ENCODE measurements at regions not wholly inside any gene's neighbourhood (a gene's known extent, or its start where the extent isn't known, plus 50 kb on each side); places are given as distances from the start of the nearest gene placed in this dataset.

DNA sequence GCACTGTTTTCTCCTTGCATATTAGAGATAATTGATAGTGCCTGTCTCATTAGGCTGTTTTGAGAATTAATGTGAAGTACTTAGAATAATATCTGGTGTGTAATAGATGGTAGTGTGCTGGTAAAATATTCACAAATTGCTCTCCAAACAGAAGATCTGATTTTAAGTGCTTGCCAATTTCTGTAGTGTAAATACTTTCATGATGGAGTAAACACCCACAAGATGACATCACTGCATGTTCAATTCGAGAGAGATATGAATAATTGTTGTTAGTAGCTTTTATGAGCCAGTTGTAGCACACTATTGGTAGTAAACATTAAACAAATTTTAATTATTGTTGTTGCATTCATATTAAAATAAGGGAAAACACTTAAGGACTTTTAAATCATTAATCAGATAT, 392.3 kb upstream of the RIOK2 start:
- H3K4ac ChIP-seq (replicated peaks; ENCODE audit: insufficient read length, low read depth, low read length), result no peak overlapping the region

More for the DNA sequence above, 392.3 kb upstream of the RIOK2 start:
- Histone ChIP-seq H4K5ac (ENCODE audit: insufficient read length, low read depth, low read length) (no peak overlapping the region), H3K79me1 (ENCODE audit: low read depth, low read length) (no peaks in the 10 kb centered on the region), H4K8ac (ENCODE audit: extremely low read depth, insufficient read depth, low read length) (no peak overlapping the region), H2BK5ac (ENCODE audit: low read depth, low read length) (no peak overlapping the region), H4K20me1 (replicated peaks in 1 of 2; ENCODE audit: control insufficient read depth in 1 of 2, insufficient read depth in 2 of 2, low read length in 2 of 2) (no peaks in the 10 kb centered on the region), H2BK20ac (ENCODE audit: low read length) (no peak overlapping the region), H3K4me1 (replicated peaks in 1 of 4; ENCODE audit: control insufficient read depth in 3 of 4, insufficient read depth in 4 of 4, low read length in 3 of 4) (no peaks in the 10 kb centered on the region), H2AK5ac (ENCODE audit: low read depth, low read length) (no peak overlapping the region), H3K4me2 (ENCODE audit: insufficient read depth in 1 of 2, low read depth in 2 of 2, low read length in 2 of 2) (no peak overlapping the region), H3K27ac (ENCODE audit: low read depth, low read length) (no peak overlapping the region), H3K23me2 (ENCODE audit: low read depth, low read length) (no peaks in the 10 kb centered on the region), H3K14ac (ENCODE audit: insufficient read length) (no peak overlapping the region), H2AFZ (ENCODE audit: low read length) (no peak overlapping the region), H3K18ac (ENCODE audit: extremely low read depth, low read length) (no peak overlapping the region), H3K56ac (replicated peaks; ENCODE audit: insufficient read length, low read depth, low read length) (no peak overlapping the region), H3K9me3 (ENCODE audit: insufficient read depth in 2 of 2, low read depth in 1 of 2, low read length in 1 of 2) (peaks cover 8 to 13% of the 10 kb centered on the region in 2 experiments), H3K4me3 (ENCODE audit: extremely low read depth in 1 of 4, insufficient read depth in 2 of 4, low read depth in 3 of 4, low read length in 4 of 4) (no peak overlapping the region), H3K79me2 (ENCODE audit: control insufficient read depth in 1 of 2, insufficient read depth in 2 of 2, low read length in 2 of 2) (no peaks in the 10 kb centered on the region), H2BK120ac (replicated peaks; ENCODE audit: low read depth, low read length) (no peak overlapping the region), H3K27me3 (replicated peaks in 1 of 4; ENCODE audit: control insufficient read depth in 3 of 4, extremely low read depth in 1 of 4, insufficient read depth in 3 of 4, low read length in 3 of 4) (no peaks in the 10 kb centered on the region), H3K23ac (ENCODE audit: insufficient read length) (no peak overlapping the region), H3K36me3 (ENCODE audit: control insufficient read depth in 2 of 4, insufficient read depth in 4 of 4, low read length in 3 of 4) (no peaks in the 10 kb centered on the region; a peak in 1 of 8 replicates), H2BK12ac (ENCODE audit: low read depth, low read length) (no peak overlapping the region), H2BK15ac (ENCODE audit: low read length) (no peak overlapping the region), H3K9ac (replicated peaks in 1 of 4; ENCODE audit: extremely low read depth in 1 of 4, low read depth in 3 of 4, low read length in 3 of 4) (no peak overlapping the region), H4K91ac (replicated peaks; ENCODE audit: insufficient read length, low read length) (no peak overlapping the region)
- ChIA-PET POLR2A (ENCODE audit: partially characterized antibody) (no interaction called here), CTCF (ENCODE audit: partially characterized antibody) (interaction anchor here (0.9 to 1.6 kb wide), 4 partner anchors 13 to 41 kb away, joined by 3 to 4 read pairs (median 3); no protein-coding TSS in a partner anchor)
- WGBS, 2 experiments (ENCODE audit: extremely low coverage in 1 of 2, insufficient coverage in 1 of 2, insufficient read length in 1 of 2, insufficient replicate concordance in 2 of 2, low coverage in 1 of 2, low lambda C conversion rate in 2 of 2, missing lambda C conversion rate in 1 of 2), result 93% methylated on average over 1 of the region's 1 CpG; no CpG with 5 or more reads in 1 of the 2 experiments
- DNase-seq (ENCODE audit: low read depth in 1 of 2, low spot score in 2 of 2) (no peak), FAIRE-seq (no peak)
- TF ChIP-seq RNF2 (IDR thresholded peaks at IDR 0.05; ENCODE audit: borderline replicate concordance, low read depth, low read length, missing control alignments, poor library complexity, severe bottlenecking) (no peak), KDM5A (IDR thresholded peaks at IDR 0.05; ENCODE audit: low read length) (no peak), NANOG (IDR thresholded peaks at IDR 0.05; ENCODE audit: insufficient read depth, low read depth, low read length, poor library complexity, severe bottlenecking) (no peak), CREB1 (IDR thresholded peaks at IDR 0.05) (no peak), CTBP2 (IDR thresholded peaks at IDR 0.05; ENCODE audit: borderline replicate concordance, insufficient read depth, insufficient read length, low read length) (no peak), CHD1 (IDR thresholded peaks at IDR 0.05; ENCODE audit: low read depth, low read length) (no peak), JUND (IDR thresholded peaks at IDR 0.05; ENCODE audit: low read length) (no peak)

All from H1 (cell line).